HG02981 (cell line): ENCODE measurements at regions not wholly inside any gene's neighbourhood (a gene's known extent, or its start where the extent isn't known, plus 50 kb on each side); places are given as distances from the start of the nearest gene placed in this dataset.
"Not testable (repeated sequence)": the region's sequence is repeated elsewhere in the genome, so short reads cannot be mapped to it uniquely, and the experiment has no call there.

ENCODE experiments used
- ATAC-seq: cut with Tn5 transposase; IDR thresholded peaks from one replicate; pipeline ENCODE4 v1.9.1; 2021; ENCODE audit warnings: mild to moderate bottlenecking, moderate library complexity; ENCODE audit not compliant: unreplicated experiment

DNA sequence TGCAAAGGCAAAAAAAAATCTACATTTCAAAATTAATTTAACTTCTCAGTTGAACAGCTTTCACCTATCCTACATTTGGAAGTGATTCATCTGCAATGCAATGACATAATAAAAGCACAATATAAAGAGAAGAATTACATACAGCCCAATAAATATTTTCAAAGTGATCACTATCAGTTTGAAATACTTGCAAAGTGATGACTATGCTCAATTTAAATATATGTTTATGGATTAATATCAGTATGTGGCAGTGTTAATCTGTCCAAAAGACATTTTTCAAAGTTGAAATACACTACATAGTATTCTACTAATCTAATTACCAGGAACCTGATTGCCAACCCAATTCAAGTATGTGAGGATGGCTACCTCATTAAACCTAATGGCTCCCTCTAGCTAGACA, 460.7 kb upstream of the ATXN7L3B start:
- ATAC-seq: no peak

- ATAC-seq: no peak
Measured at GRCh38 chr12:74105434-74105833, 432.2 kb upstream of the ATXN7L3B start.

DNA sequence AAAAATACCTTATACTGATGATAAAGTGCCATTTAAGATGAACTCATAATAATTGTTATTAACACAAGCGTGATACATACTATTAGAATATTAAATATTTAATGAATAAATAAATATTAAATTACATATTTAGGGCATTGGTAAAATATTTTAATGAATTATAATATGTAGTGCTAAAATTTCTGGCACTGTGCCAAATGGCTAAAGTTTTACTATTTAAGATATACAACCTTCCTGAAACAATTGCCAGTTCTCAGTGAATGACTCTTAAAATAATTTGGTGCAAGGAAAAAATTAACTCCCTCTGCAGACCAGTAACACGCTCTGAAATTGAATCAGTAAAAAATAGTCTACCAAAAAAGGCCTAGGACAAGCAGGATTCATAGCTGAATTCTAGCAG, 428.9 kb upstream of the ATXN7L3B start:
- ATAC-seq: no peak

- peak; percentile 50 for ATAC-seq
Measured at GRCh38 chr12:74111688-74112360, 425.8 kb upstream of the ATXN7L3B start.

GRCh38 chr12:74119811-74120362, 417.7 kb upstream of the ATXN7L3B start:
- ATAC-seq: no peak

DNA sequence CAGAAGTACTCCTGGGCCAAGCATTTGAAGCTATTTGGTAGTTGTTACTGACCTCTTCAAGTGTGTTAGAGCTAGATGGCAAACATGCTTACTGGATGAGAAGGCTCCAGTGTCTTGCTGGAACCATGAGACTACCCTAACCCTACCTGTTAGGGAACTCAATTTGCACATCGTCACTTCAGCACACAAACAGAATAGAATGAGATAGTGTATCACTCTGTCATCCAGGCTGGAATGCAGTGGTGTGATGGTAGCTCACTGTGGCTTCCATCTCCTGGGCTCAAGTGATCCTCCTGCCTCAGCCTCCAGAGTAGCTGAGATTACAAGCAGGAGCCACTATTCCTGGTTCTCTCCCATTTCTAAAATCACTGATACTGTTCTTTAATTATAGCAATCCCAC, 417.0 kb upstream of the ATXN7L3B start:
- ATAC-seq: no peak

DNA sequence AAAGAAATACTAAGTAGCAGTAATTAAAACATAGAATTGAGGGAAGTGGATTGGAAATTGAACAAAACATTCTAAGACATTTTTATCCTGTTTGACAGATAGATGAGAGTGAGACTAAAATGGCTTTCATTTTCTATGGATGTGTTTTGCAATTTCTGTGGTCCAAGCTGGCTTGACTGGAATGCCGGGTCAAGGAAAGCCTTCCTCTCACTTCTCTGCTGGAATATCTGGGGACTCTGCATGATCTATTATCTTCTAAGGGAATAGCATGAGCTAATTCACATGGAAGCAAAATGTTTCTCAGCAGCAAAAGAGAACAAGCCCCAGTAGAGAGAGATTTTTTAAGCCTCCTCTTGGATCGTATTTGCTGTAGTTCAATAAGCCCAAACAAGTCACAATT, 407.9 kb upstream of the ATXN7L3B start:
- ATAC-seq: no peak

- no peak for ATAC-seq
Measured at GRCh38 chr12:74144396-74144795, 393.2 kb upstream of the ATXN7L3B start.

GRCh38 chr12:74145328-74145727, 392.3 kb upstream of the ATXN7L3B start:
- ATAC-seq: no peak

DNA sequence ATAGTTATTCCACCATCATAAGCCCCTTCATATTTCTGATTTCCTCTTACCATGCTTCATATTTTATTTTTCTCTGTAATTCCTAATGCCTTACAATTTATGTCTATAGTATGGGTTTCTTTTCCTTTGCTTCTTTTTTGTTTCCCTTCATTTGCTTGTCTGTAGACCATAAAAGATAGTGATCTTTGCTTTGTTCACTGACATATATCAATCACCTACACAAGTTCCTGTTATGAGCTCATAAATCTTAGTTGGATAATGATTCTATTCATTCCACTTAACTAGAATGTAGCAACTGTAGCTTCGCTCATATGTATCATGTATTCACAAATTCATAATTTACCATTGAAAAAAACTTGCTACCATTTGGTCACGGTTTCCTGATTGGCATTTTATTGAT, 388.8 kb upstream of the ATXN7L3B start:
- no peak for ATAC-seq

DNA sequence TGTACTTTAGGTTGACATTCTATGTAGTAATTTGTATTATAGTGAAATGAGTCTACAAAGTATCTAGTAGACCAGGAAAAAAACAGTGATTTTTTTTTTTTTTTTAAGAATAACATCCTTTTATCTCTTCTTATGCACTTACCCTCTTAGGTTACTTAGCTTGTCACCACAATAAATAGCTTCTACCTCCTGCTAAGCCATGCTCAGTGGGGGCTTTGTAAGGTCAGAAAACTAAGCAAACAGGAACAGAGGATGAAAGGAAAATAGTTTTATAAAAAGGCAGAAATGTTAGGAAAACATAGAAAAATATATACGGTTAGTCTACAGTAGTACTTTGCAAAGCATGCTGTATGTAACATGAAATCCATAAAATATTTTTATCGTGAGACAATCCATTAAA, 385.3 kb upstream of the ATXN7L3B start:
- ATAC-seq: no peak

DNA sequence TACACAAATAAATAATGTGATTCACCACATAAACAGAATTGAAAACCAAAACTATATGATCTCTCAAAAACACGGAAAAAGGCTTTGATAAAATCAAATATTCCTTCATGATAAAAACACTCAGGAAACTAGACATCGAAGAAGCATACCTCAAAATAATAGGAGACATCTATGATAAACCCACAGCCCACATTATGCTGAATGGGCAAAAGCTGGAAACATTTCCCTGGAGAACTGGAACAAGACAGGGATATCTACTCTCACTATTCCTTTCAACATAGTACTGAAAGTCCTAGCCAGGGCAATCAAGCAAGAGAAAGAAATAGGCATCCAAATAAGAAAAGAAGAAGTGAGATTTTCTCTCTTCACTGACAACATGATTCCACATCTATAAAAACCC, 371.5 kb upstream of the ATXN7L3B start:
- no peak for ATAC-seq

GRCh38 chr12:74169607-74170006, 368.0 kb upstream of the ATXN7L3B start:
- no peak for ATAC-seq

DNA sequence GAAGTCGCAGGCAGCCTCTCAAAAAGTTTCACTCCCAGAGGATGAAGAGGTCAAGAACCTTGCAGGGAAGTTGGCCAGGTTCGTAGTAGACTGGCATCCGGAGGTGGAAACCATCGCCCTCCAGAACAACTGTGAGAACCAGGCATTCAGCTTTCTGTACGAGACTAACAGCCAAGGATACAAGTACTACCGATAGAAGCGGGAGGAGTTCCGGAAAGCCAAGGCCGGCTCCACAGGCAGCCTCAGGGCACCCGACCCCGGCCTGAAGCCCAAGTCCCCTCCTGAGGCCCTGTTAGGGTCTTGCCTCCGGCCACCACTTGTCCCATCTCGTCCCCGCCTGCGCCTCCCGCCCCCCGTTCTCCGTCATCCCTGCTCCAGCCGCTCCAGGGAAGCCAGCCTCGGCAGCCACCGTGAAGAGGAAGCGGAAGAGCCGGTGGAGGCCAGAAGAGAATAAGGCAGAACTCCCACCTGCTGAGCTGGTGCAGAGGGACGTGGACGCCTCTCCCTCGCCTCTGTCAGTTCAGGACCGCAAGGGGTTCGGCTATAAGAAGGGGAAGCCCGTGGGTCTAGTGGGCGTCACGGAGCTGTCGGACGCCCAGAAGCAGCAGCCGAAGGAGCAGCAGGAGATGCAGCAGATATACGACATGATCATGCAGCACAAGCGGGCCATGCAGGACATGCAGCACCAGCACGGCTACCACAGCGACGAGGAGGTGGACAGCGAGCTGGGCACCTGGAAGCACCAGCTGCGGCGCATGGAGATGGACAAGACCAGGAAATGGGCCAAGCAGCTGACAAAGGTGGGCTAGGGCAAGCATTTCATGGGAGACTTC, 366.8 kb upstream of the ATXN7L3B start:
- ATAC-seq: no peak

DNA sequence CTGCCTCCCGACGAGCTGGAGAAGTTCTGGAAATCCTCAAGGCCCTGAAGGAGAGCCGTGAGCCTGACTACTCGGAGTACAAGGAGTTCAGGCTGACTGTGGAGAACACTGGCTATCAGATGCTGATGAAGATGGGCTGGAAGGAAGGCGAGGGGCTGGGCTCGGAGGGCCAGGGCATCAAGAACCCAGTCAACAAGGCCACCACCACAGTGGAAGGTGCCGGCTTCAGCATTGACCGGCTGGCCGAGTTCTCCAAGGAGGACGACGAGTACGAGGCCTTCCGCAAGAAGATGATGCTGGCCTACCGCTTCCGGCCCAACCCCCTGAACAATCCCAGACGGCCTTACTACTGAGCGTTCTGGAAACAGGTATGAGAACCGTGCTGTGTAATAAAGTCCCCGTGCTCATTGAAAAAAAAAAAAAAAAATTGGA, 366.1 kb upstream of the ATXN7L3B start:
- ATAC-seq: no peak

- not testable (repeated sequence) for ATAC-seq
Measured at GRCh38 chr12:74174961-74175360, 362.7 kb upstream of the ATXN7L3B start.

- no peak for ATAC-seq
Measured at GRCh38 chr12:74185360-74185759, 352.3 kb upstream of the ATXN7L3B start.

DNA sequence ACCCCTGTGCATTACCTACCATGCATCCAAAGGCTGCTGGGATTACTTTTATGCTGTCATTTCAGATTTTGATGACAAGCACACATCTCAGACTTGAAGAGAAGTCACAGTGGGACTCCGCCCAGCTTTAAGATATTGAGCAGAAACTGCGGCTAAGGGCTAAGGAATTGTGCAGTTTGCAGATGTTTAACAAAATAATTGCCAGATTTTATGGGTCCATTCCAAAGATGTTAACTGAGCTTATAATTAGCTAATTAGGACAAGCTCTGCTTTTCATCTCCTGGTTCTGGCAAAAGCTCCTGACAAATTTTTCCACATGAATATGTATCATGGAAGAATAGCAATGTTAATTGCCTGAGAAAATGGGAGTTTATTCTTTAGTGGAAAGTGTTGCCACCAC, 344.4 kb upstream of the ATXN7L3B start:
- no peak for ATAC-seq

DNA sequence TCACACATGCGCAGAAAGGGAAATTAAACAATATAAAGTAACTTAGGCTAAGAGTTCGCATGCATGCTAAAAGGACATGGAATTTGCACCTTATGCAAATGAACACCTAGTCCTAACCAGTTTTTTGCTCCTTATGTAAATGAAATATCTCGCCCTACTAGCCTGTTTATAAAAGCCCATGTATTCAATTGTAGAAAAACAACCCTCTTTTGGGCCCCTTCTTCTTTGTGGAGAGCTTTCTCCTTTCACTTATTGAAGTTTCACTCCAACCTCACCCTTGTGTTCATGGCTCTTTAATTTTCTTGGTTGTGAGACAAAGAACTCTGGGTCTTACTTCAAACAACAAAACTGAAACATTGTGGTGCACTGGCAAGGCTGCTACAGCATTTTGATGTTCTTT, 333.4 kb upstream of the ATXN7L3B start:
- no peak for ATAC-seq

DNA sequence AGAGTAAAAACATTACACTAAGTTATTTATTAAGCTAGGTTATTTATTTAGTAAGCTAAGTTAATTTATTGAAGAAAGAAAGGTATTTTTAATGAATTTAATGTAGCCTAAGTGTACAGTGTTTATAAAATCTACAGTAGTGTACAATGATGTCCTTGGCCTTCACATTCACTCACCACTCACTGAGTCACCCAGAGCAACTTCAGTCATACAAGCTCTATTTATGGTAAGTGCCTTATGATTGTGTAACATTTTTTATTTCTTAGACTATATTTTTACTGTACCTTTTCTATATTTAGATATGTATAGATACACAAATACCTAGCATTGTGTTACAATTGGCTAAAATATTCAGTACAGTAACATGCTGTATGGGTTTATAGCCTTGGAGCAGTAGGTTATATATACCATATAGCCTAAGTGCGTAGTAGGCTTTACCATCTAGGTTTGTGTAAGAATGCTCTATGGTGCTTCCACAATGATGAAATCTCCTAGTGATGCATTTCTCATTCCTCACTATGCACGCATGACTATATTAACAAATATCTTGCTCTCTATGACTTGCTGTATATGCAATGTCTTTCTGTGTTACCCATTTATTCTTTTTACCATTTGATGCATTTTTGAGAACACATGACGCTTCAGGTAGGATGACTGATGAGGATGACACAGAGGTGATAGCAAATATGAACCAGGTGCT, 309.6 kb upstream of the ATXN7L3B start:
- no peak for ATAC-seq

- no peak for ATAC-seq
Measured at GRCh38 chr12:74229671-74230070, 308.0 kb upstream of the ATXN7L3B start.

DNA sequence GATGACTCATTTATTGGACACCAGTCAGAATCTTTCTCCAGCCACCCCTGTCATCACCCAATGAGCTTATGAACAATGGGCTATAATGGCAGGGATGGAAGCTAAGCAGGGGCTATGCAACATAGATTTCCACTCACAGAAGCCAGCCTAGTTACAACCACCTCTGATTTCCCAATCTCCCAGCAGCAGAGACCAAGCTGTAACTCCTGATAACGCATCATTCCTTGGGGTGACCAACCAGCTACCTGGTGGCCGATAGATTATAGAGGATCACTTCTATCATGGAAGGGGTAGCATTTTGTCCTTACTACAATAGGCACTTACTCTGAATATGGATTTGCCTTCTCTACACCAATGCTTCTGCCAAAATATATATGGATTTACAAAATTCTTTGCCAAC, 302.3 kb upstream of the ATXN7L3B start:
- ATAC-seq: no peak
